Endothelial cell of umbilical vein (primary cell): ENCODE measurements at regions not wholly inside any gene's neighbourhood (a gene's known extent, or its start where the extent isn't known, plus 50 kb on each side); places are given as distances from the start of the nearest gene placed in this dataset.

Experiments
- BruUV-seq: library from RNA; stranded (reverse); fragments of 400-500 nt; replicated peaks from 2 replicates; lab custom pipeline; 2021; lab: Mats Ljungman, UMichigan
- CTCF ChIA-PET: fragments of 300-600, 350-600 bp; sonication (Branson Sonifier 250); formaldehyde crosslinking; loops from one replicate; lab custom pipeline; 2021; ENCODE audit warnings: antibody characterized with exemption, inconsistent platforms; lab: Charles Lee
- POLR2A ChIA-PET: fragments of 300-600, 350-600 bp; sonication (Branson Sonifier 250); formaldehyde crosslinking; loops from one replicate; lab custom pipeline; 2021; ENCODE audit warnings: antibody characterized with exemption, inconsistent platforms; lab: Charles Lee
- DNase-seq: peaks from one replicate; pipeline ENCODE4 v3.0.0-alpha.2; 2011; ENCODE audit warnings: low read depth, low spot score
- FAIRE-seq: peaks from 2 replicates; lab custom pipeline; 2011; peaks lifted over from hg19 to GRCh38; lab: Jason Lieb, UNC
- H2AFZ ChIP-seq: 2 replicates; pipeline ENCODE4 v1.6.0; 2012; ENCODE audit warnings: low read depth, low read length, control low read depth, inconsistent platforms
- H3K27ac ChIP-seq: 2 replicates; pipeline ENCODE4 v1.5.1; 2011; ENCODE audit warnings: low read depth, mild to moderate bottlenecking, control low read depth, low read length, moderate library complexity; ENCODE audit not compliant: insufficient read depth
- H3K27me3 ChIP-seq, 2 experiments: 2 replicates each; pipeline versions ENCODE4 v1.6.0 to v1.6.1; 2011; ENCODE audit warnings: low read length in 2 of 2, mixed read lengths in 1 of 2; ENCODE audit not compliant: control insufficient read depth in 2 of 2, insufficient read depth in 2 of 2
- H3K36me3 ChIP-seq, 2 experiments: 2 replicates in 1 of 2; 3 replicates in 1 of 2; pipeline ENCODE4 v1.5.1; 2011; ENCODE audit warnings: low read length in 2 of 2, mild to moderate bottlenecking in 1 of 2, moderate library complexity in 1 of 2; ENCODE audit not compliant: control insufficient read depth in 2 of 2, insufficient read depth in 2 of 2; ENCODE audit errors: extremely low read depth in 1 of 2
- H3K4me1 ChIP-seq: 3 replicates; pipeline ENCODE4 v1.5.1; 2011; ENCODE audit warnings: mild to moderate bottlenecking, low read length; ENCODE audit not compliant: control insufficient read depth, insufficient read depth; ENCODE audit errors: extremely low read depth
- H3K4me2 ChIP-seq: 2 replicates; pipeline ENCODE4 v1.6.1; 2011; ENCODE audit warnings: low read length, control low read depth, mixed read lengths; ENCODE audit not compliant: insufficient read depth
- H3K4me3 ChIP-seq, 3 experiments: fragments of 200-600 bp in 1 of 3; sonication (generic), shearing (Covaris generic) in 1 of 3; replicated peaks in 1 of 3; 2 replicates each; pipeline ENCODE4 v1.5.1; 2011 to 2016; ENCODE audit warnings: control low read depth in 3 of 3, low read length in 3 of 3, mild to moderate bottlenecking in 2 of 3, inconsistent platforms in 1 of 3, low read depth in 1 of 3, moderate library complexity in 1 of 3; ENCODE audit not compliant: insufficient read depth in 1 of 3
- H3K79me2 ChIP-seq: 2 replicates; pipeline ENCODE4 v1.6.0; 2012; ENCODE audit warnings: low read length, inconsistent platforms; ENCODE audit not compliant: control insufficient read depth, insufficient read depth
- H3K9ac ChIP-seq: replicated peaks from 2 replicates; pipeline ENCODE3; 2011; ENCODE audit warnings: low read length, control low read depth; ENCODE audit not compliant: insufficient read depth; ENCODE audit errors: extremely low read depth
- H3K9me1 ChIP-seq: replicated peaks from 3 replicates; pipeline ENCODE4 v1.6.0; 2011; ENCODE audit warnings: mild to moderate bottlenecking, low read length; ENCODE audit not compliant: control insufficient read depth, insufficient read depth; ENCODE audit errors: extremely low read depth
- H3K9me3 ChIP-seq: replicated peaks from 2 replicates; pipeline ENCODE4 v1.5.1; 2012; ENCODE audit warnings: low read length, inconsistent platforms; ENCODE audit not compliant: control insufficient read depth, insufficient read depth
- H4K20me1 ChIP-seq: replicated peaks from 2 replicates; pipeline ENCODE3; 2011; ENCODE audit warnings: mild to moderate bottlenecking, low read length; ENCODE audit not compliant: control insufficient read depth, insufficient read depth; ENCODE audit errors: extremely low read depth
- FOS ChIP-seq: IDR thresholded peaks from 2 replicates; pipeline ENCODE4 v1.6.1; 2011; ENCODE audit warnings: mild to moderate bottlenecking, low read length, moderate library complexity, borderline replicate concordance; ENCODE audit not compliant: insufficient read depth
- MAX ChIP-seq: IDR thresholded peaks from 2 replicates; pipeline ENCODE4 v1.6.1; 2011; ENCODE audit not compliant: insufficient read depth, insufficient read length
- MYC ChIP-seq: IDR thresholded peaks from one replicate; pipeline ENCODE4 v1.6.1; 2011; ENCODE audit warnings: mild to moderate bottlenecking, low read depth, low read length
- POLR2AphosphoS5 ChIP-seq: IDR thresholded peaks from 2 replicates; pipeline ENCODE4 v1.6.1; 2012; ENCODE audit warnings: low read depth, mild to moderate bottlenecking, control low read depth, low read length, moderate library complexity; ENCODE audit not compliant: insufficient read depth
- dilution Hi-C: fragments of 300-500 bp; cut with MboI; formaldehyde crosslinking; loops from one replicate; pipeline ENCODE4 v1.15.0; 2019; ENCODE audit warnings: low sequenced_read_pairs; ENCODE audit not compliant: extremely low pct_ligation_motif_present
- intact Hi-C: fragments of 100-400 bp; cut with micrococcal nuclease; formaldehyde crosslinking; loops from one replicate; pipeline ENCODE4 v1.10.0; 2022
- TF ChIP-seq, protein P1 (sequence below), 2 donors: IDR thresholded peaks; 1 replicate in 1 of 2; 2 replicates in 1 of 2; pipeline ENCODE4 v1.5.1; 2011; ENCODE audit warnings: low read length in 2 of 2, mild to moderate bottlenecking in 2 of 2, moderate library complexity in 2 of 2, control low read depth in 1 of 2, inconsistent platforms in 1 of 2, low read depth in 1 of 2; ENCODE audit not compliant: insufficient read depth in 1 of 2; ENCODE audit errors: extremely low read depth in 1 of 2

GRCh38 chr6:165045631-165046030 lies 263.8 kb downstream of the C6orf118 start:
- H4K20me1 ChIP-seq = no peaks in the 10 kb centered on the region
- no peaks in the 10 kb centered on the region for H3K27me3 ChIP-seq
- dilution Hi-C loops (no loop called here), intact Hi-C loops (loop anchor here (5.0 kb wide), 1 partner anchor 1628 kb away; no protein-coding TSS in a partner anchor)
- H2AFZ ChIP-seq = no peak overlapping the region
- POLR2A ChIA-PET = no interaction called here
- no TSS peak for BruUV-seq
- H3K27ac ChIP-seq = no peak overlapping the region
- no peak for DNase-seq
- no peak overlapping the region for H3K9ac ChIP-seq
- no peaks in the 10 kb centered on the region for H3K4me1 ChIP-seq
- H3K4me3 ChIP-seq = no peak overlapping the region
- no peaks in the 10 kb centered on the region for H3K9me1 ChIP-seq
- H3K9me3 ChIP-seq = peaks cover 3% of the 10 kb centered on the region
- no peak overlapping the region for H3K4me2 ChIP-seq
- no peaks in the 10 kb centered on the region for H3K79me2 ChIP-seq
- H3K36me3 ChIP-seq = no peaks in the 10 kb centered on the region
- CTCF ChIA-PET = no interaction called here
- TF ChIP-seq FOS (no peak), POLR2AphosphoS5 (no peak)
- TF ChIP-seq, protein P1, sequence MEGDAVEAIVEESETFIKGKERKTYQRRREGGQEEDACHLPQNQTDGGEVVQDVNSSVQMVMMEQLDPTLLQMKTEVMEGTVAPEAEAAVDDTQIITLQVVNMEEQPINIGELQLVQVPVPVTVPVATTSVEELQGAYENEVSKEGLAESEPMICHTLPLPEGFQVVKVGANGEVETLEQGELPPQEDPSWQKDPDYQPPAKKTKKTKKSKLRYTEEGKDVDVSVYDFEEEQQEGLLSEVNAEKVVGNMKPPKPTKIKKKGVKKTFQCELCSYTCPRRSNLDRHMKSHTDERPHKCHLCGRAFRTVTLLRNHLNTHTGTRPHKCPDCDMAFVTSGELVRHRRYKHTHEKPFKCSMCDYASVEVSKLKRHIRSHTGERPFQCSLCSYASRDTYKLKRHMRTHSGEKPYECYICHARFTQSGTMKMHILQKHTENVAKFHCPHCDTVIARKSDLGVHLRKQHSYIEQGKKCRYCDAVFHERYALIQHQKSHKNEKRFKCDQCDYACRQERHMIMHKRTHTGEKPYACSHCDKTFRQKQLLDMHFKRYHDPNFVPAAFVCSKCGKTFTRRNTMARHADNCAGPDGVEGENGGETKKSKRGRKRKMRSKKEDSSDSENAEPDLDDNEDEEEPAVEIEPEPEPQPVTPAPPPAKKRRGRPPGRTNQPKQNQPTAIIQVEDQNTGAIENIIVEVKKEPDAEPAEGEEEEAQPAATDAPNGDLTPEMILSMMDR (IDR thresholded peaks at IDR 0.05; ENCODE audit: extremely low read depth in 1 of 2, insufficient read depth in 1 of 2, low read depth in 1 of 2, low read length in 2 of 2) = no peak
- FAIRE-seq = no peak

- Histone ChIP-seq H2AFZ (no peak overlapping the region), H3K27me3 (no peaks in the 10 kb centered on the region), H3K9me3 (peaks cover 2% of the 10 kb centered on the region), H4K20me1 (no peaks in the 10 kb centered on the region), H3K9ac (no peak overlapping the region), H3K4me3 (no peak overlapping the region), H3K4me1 (no peaks in the 10 kb centered on the region), H3K36me3 (no peaks in the 10 kb centered on the region), H3K27ac (no peak overlapping the region), H3K79me2 (no peaks in the 10 kb centered on the region), H3K9me1 (no peaks in the 10 kb centered on the region), H3K4me2 (no peak overlapping the region)
- TF ChIP-seq MYC (no peak), FOS (no peak), MAX (no peak), POLR2AphosphoS5 (no peak)
- POLR2A ChIA-PET = no interaction called here
- FAIRE-seq (no peak), DNase-seq (no peak)
- intact Hi-C loops (no loop called here), dilution Hi-C loops (no loop called here)
- CTCF ChIA-PET = no interaction called here
- no TSS peak for BruUV-seq
These were observed 266.5 kb downstream of the C6orf118 start for GRCh38 chr6:165042912-165043311.
